PC-9 (cell line): ENCODE measurements at regions not wholly inside any gene's neighbourhood (a gene's known extent, or its start where the extent isn't known, plus 50 kb on each side); places are given as distances from the start of the nearest gene placed in this dataset.
"Not testable (repeated sequence)": the region's sequence is repeated elsewhere in the genome, so short reads cannot be mapped to it uniquely, and the experiment has no call there.

Experiments
- BruUV-seq: library from RNA; stranded (reverse); fragments of 400-500 nt; replicated peaks from 2 replicates; lab custom pipeline; 2021; lab: Mats Ljungman, UMichigan
- CTCF ChIA-PET: fragments of 300-600 bp; sonication (Branson Sonifier 250); formaldehyde crosslinking; loops from one replicate; lab custom pipeline; 2022; ENCODE audit warnings: antibody characterized with exemption; lab: Charles Lee
- POLR2A ChIA-PET: fragments of 300-600 bp; sonication (Branson Sonifier 250); formaldehyde crosslinking; loops from one replicate; lab custom pipeline; 2022; ENCODE audit warnings: antibody characterized with exemption; ENCODE audit not compliant: unreplicated experiment; lab: Charles Lee
- DNase-seq, 2 experiments: peaks; one replicate each; pipeline versions ENCODE4 v3.0.0 to v3.0.0-alpha.2; 2015 to 2022; ENCODE audit warnings: mixed read lengths in 1 of 2
- H2AFZ ChIP-seq: fragments of 200-600 bp; sonication (generic); 2 replicates; pipeline ENCODE4 v1.8.1; 2017; ENCODE audit warnings: antibody characterized with exemption
- H3F3A ChIP-seq: fragments of 200-600 bp; sonication (generic); 2 replicates; pipeline ENCODE4 v1.8.1; 2017; ENCODE audit warnings: antibody characterized with exemption, mild to moderate bottlenecking, low read depth; ENCODE audit not compliant: insufficient read depth
- H3K27ac ChIP-seq: fragments of 200-600 bp; sonication (generic); 2 replicates; pipeline ENCODE4 v1.6.1; 2016; ENCODE audit warnings: mixed run types
- H3K27me3 ChIP-seq: fragments of 200-600 bp; sonication (generic); 2 replicates; pipeline ENCODE4 v1.6.1; 2016; ENCODE audit warnings: low read depth, mixed run types; ENCODE audit not compliant: insufficient read depth
- H3K36me3 ChIP-seq: fragments of 200-600 bp; sonication (generic); 2 replicates; pipeline ENCODE4 v1.6.1; 2016; ENCODE audit warnings: low read depth, mixed run types
- H3K4me1 ChIP-seq: fragments of 200-600 bp; sonication (generic); replicated peaks from 2 replicates; pipeline ENCODE4 v1.6.1; 2016; ENCODE audit warnings: mixed run types; ENCODE audit not compliant: insufficient read depth
- H3K4me2 ChIP-seq: fragments of 200-600 bp; sonication (generic); 2 replicates; pipeline ENCODE4 v1.6.1; 2017; ENCODE audit warnings: mixed run types
- H3K4me3 ChIP-seq: fragments of 200-600 bp; sonication (generic); 2 replicates; pipeline ENCODE4 v1.6.1; 2016; ENCODE audit warnings: mixed run types
- H3K79me2 ChIP-seq: fragments of 200-600 bp; sonication (generic); 2 replicates; pipeline ENCODE4 v1.6.1; 2017; ENCODE audit warnings: low read depth, mixed run types
- H3K9me2 ChIP-seq: fragments of 200-600 bp; sonication (generic); 2 replicates; pipeline ENCODE4 v1.8.1; 2017; ENCODE audit warnings: mild to moderate bottlenecking; ENCODE audit not compliant: insufficient read depth
- H3K9me3 ChIP-seq: fragments of 200-600 bp; sonication (generic); 2 replicates; pipeline ENCODE4 v1.8.1; 2016; ENCODE audit warnings: low read depth; ENCODE audit not compliant: insufficient read depth
- H4K20me1 ChIP-seq: fragments of 200-600 bp; sonication (generic); 2 replicates; pipeline ENCODE4 v1.8.1; 2017; ENCODE audit not compliant: insufficient read depth
- CTCF ChIP-seq: fragments of 200-600 bp; sonication (generic); conservative IDR thresholded peaks from 2 replicates; pipeline ENCODE4 v1.6.1; 2017; ENCODE audit warnings: mixed run types, antibody characterized with exemption, mild to moderate bottlenecking, moderate library complexity
- EZH2 ChIP-seq: fragments of 200-600 bp; sonication (generic); IDR thresholded peaks from 2 replicates; pipeline ENCODE4 v1.8.0; 2017; ENCODE audit warnings: antibody characterized with exemption, low read depth
- intact Hi-C: fragments of 100-400 bp; cut with micrococcal nuclease; formaldehyde crosslinking; loops from one replicate; pipeline ENCODE4 v1.10.0; 2022; ENCODE audit not compliant: unreplicated experiment

GRCh38 chr6:55082021-55082420 is 92.3 kb upstream of the HCRTR2 start:
- no peaks in the 10 kb centered on the region for H3K4me1 ChIP-seq
- H3K79me2 ChIP-seq = no peaks in the 10 kb centered on the region
- no peaks in the 10 kb centered on the region for H3K9me2 ChIP-seq
- H3K27me3 ChIP-seq = no peaks in the 10 kb centered on the region
- no peaks in the 10 kb centered on the region for H3F3A ChIP-seq
- TF ChIP-seq EZH2 (no peak), CTCF (no peak)
- ChIA-PET POLR2A (no interaction called here), CTCF (no interaction called here)
- H3K36me3 ChIP-seq = no peaks in the 10 kb centered on the region
- no peaks in the 10 kb centered on the region for H3K9me3 ChIP-seq
- no peak overlapping the region for H3K4me2 ChIP-seq
- no peak overlapping the region for H3K27ac ChIP-seq
- no peak overlapping the region for H2AFZ ChIP-seq
- DNase-seq = no peak
- BruUV-seq = no TSS peak
- H4K20me1 ChIP-seq = no peaks in the 10 kb centered on the region
- no peak overlapping the region for H3K4me3 ChIP-seq
- intact Hi-C loops = no loop called here

- H3K27ac ChIP-seq, H3K9me2 ChIP-seq, DNase-seq, H3K4me2 ChIP-seq, intact Hi-C loops, H4K20me1 ChIP-seq, H3K36me3 ChIP-seq, H3K9me3 ChIP-seq, H3K4me1 ChIP-seq, H3F3A ChIP-seq, POLR2A ChIA-PET, BruUV-seq, CTCF ChIA-PET, H3K79me2 ChIP-seq, H2AFZ ChIP-seq, H3K4me3 ChIP-seq, H3K27me3 ChIP-seq: not testable (repeated sequence)
Observed at GRCh38 chr6:55088011-55088410, 86.3 kb upstream of the HCRTR2 start.

- BruUV-seq = no TSS peak
- no peak overlapping the region for H3K27ac ChIP-seq
- H3K4me1 ChIP-seq = no peaks in the 10 kb centered on the region
- no peaks in the 10 kb centered on the region for H3K27me3 ChIP-seq
- H3K4me3 ChIP-seq = no peak overlapping the region
- no peaks in the 10 kb centered on the region for H3K79me2 ChIP-seq
- H3K9me2 ChIP-seq = no peaks in the 10 kb centered on the region
- no peaks in the 10 kb centered on the region for H4K20me1 ChIP-seq
- DNase-seq = no peak
- no peaks in the 10 kb centered on the region for H3K36me3 ChIP-seq
- no peak overlapping the region for H2AFZ ChIP-seq
- no peak overlapping the region for H3K4me2 ChIP-seq
- no peaks in the 10 kb centered on the region for H3F3A ChIP-seq
- ChIA-PET CTCF (no interaction called here), POLR2A (no interaction called here)
- H3K9me3 ChIP-seq = no peaks in the 10 kb centered on the region
- intact Hi-C loops = no loop called here
- TF ChIP-seq EZH2 (no peak), CTCF (no peak)
Observed at GRCh38 chr6:55088902-55089301, 85.4 kb upstream of the HCRTR2 start.

- Histone ChIP-seq H3K79me2 (no peaks in the 10 kb centered on the region), H3K4me2 (no peak overlapping the region), H3K9me2 (no peaks in the 10 kb centered on the region), H2AFZ (no peak overlapping the region), H3F3A (no peaks in the 10 kb centered on the region), H3K4me1 (no peaks in the 10 kb centered on the region), H3K27me3 (no peaks in the 10 kb centered on the region), H3K27ac (no peak overlapping the region), H3K9me3 (no peaks in the 10 kb centered on the region), H4K20me1 (no peaks in the 10 kb centered on the region), H3K4me3 (no peak overlapping the region), H3K36me3 (no peaks in the 10 kb centered on the region)
- intact Hi-C loops = no loop called here
- CTCF ChIA-PET = no interaction called here
- POLR2A ChIA-PET = no interaction called here
- TF ChIP-seq EZH2 = no peak
- TF ChIP-seq CTCF = no peak
- no peak for DNase-seq
- BruUV-seq = no TSS peak
Observed at GRCh38 chr6:55089325-55089724, 85.0 kb upstream of the HCRTR2 start.
